ENCODE measurements at regions not wholly inside any gene's neighbourhood (a gene's known extent, or its start where the extent isn't known, plus 50 kb on each side); places are given as distances from the start of the nearest gene placed in this dataset.

DNA sequence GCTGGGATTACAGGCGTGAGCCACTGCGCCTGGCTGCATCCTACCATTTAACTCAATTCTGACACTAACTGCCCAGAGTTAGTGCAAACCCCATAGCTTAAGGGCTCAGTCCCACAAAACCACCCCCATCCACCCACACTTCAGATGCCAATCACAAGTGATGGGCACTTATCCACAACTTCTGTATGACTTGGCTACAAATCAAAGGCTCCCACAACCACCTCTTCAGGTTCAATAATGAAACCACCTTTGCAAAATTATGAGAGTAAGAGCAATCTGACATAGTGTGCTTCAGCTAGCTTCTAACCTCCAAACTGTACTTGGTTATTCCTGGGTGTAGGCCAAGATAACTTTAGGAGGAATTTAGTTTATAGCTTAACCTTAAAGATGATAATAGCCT is 51.3 kb upstream of the SLC35F5 start:
- TF ChIP-seq, protein P1, sequence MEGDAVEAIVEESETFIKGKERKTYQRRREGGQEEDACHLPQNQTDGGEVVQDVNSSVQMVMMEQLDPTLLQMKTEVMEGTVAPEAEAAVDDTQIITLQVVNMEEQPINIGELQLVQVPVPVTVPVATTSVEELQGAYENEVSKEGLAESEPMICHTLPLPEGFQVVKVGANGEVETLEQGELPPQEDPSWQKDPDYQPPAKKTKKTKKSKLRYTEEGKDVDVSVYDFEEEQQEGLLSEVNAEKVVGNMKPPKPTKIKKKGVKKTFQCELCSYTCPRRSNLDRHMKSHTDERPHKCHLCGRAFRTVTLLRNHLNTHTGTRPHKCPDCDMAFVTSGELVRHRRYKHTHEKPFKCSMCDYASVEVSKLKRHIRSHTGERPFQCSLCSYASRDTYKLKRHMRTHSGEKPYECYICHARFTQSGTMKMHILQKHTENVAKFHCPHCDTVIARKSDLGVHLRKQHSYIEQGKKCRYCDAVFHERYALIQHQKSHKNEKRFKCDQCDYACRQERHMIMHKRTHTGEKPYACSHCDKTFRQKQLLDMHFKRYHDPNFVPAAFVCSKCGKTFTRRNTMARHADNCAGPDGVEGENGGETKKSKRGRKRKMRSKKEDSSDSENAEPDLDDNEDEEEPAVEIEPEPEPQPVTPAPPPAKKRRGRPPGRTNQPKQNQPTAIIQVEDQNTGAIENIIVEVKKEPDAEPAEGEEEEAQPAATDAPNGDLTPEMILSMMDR (conservative IDR thresholded peaks at IDR 0.05; ENCODE audit: low read depth, low read length), result no peak
- TF ChIP-seq EZH2phosphoT487 (IDR thresholded peaks at IDR 0.05; ENCODE audit: borderline replicate concordance, low read length) (no peak), EZH2 (IDR thresholded peaks at IDR 0.05; ENCODE audit: low read length, unreplicated experiment) (no peak)

All from PC-3 (cell line).